CD14-positive monocyte (primary cell): ENCODE measurements at regions not wholly inside any gene's neighbourhood (a gene's known extent, or its start where the extent isn't known, plus 50 kb on each side); places are given as distances from the start of the nearest gene placed in this dataset.

ENCODE experiments used
- DNase-seq, 3 donors: peaks; one replicate each; pipeline ENCODE4 v3.0.0-alpha.2; 2011 to 2022
- H2AFZ ChIP-seq: 2 replicates; pipeline ENCODE4 v1.6.0; 2012; ENCODE audit warnings: mild to moderate bottlenecking, low read depth, low read length, inconsistent platforms; ENCODE audit not compliant: insufficient read depth, poor library complexity, severe bottlenecking
- H3K27ac ChIP-seq, 2 donors: 1 replicate in 1 of 2; 2 replicates in 1 of 2; pipeline ENCODE4 v1.5.1; 2012 to 2013; ENCODE audit warnings: low read length in 2 of 2, control low read depth in 1 of 2, inconsistent platforms in 1 of 2, low read depth in 1 of 2, mild to moderate bottlenecking in 1 of 2
- H3K27me3 ChIP-seq, 2 donors: one replicate each; pipeline versions ENCODE4 v1.6.0 to v1.6.1; 2011 to 2013; ENCODE audit warnings: low read length in 2 of 2; ENCODE audit not compliant: control insufficient read depth in 2 of 2, insufficient read depth in 2 of 2
- H3K36me3 ChIP-seq, 2 donors: replicated peaks in 1 of 2; 1 replicate in 1 of 2; 2 replicates in 1 of 2; pipeline versions ENCODE4 v1.5.1 to v1.6.1; 2012 to 2013; ENCODE audit warnings: low read length in 2 of 2, control low read depth in 1 of 2, inconsistent platforms in 1 of 2, mild to moderate bottlenecking in 1 of 2; ENCODE audit not compliant: insufficient read depth in 2 of 2, control insufficient read depth in 1 of 2
- H3K4me1 ChIP-seq, 2 donors: 1 replicate in 1 of 2; 2 replicates in 1 of 2; pipeline versions ENCODE4 v1.5.1 to v1.6.1; 2012 to 2013; ENCODE audit warnings: low read length in 2 of 2, control low read depth in 1 of 2, inconsistent platforms in 1 of 2, mild to moderate bottlenecking in 1 of 2, moderate library complexity in 1 of 2; ENCODE audit not compliant: insufficient read depth in 2 of 2, control insufficient read depth in 1 of 2
- H3K4me2 ChIP-seq: replicated peaks from 2 replicates; pipeline ENCODE3; 2012; ENCODE audit warnings: low read length, moderate library complexity, mild to moderate bottlenecking; ENCODE audit not compliant: poor library complexity, severe bottlenecking; ENCODE audit errors: extremely low read depth
- H3K4me3 ChIP-seq, 3 experiments: fragments of 200-600 bp in 1 of 3; sonication (generic) in 1 of 3; replicated peaks in 1 of 3; 1 replicate in 2 of 3; 2 replicates in 1 of 3; pipeline ENCODE4 v1.5.1; 2011 to 2013; ENCODE audit warnings: low read length in 3 of 3, mild to moderate bottlenecking in 3 of 3, control low read depth in 2 of 3, low read depth in 2 of 3, inconsistent platforms in 1 of 3, moderate library complexity in 1 of 3
- H3K79me2 ChIP-seq: 2 replicates; pipeline ENCODE4 v1.6.0; 2012; ENCODE audit warnings: mild to moderate bottlenecking, control low read depth, inconsistent platforms, low read length, moderate library complexity; ENCODE audit not compliant: insufficient read depth
- H3K9ac ChIP-seq: 2 replicates; pipeline ENCODE4 v1.6.0; 2017; ENCODE audit warnings: low read length, mild to moderate bottlenecking; ENCODE audit not compliant: insufficient read depth, poor library complexity, severe bottlenecking
- H3K9me3 ChIP-seq, 2 donors: replicated peaks in 1 of 2; 1 replicate in 1 of 2; 2 replicates in 1 of 2; pipeline versions ENCODE4 v1.5.1 to v1.6.1; 2012 to 2013; ENCODE audit warnings: low read length in 2 of 2, control low read depth in 1 of 2; ENCODE audit not compliant: control insufficient read depth in 1 of 2, insufficient read depth in 1 of 2
- H4K20me1 ChIP-seq: 2 replicates; pipeline ENCODE4 v1.6.0; 2012; ENCODE audit warnings: mild to moderate bottlenecking, low read length, control low read depth, moderate library complexity; ENCODE audit not compliant: insufficient read depth
- H3K27ac Mint-ChIP-seq, 7 donors: one replicate each; pipeline ENCODE4 v1.8.0; 2020; ENCODE audit warnings: mild to moderate bottlenecking in 7 of 7, mixed read lengths in 7 of 7, moderate library complexity in 6 of 7, inconsistent platforms in 2 of 7
- H3K27me3 Mint-ChIP-seq, 3 donors: one replicate each; pipeline ENCODE4 v1.8.0; 2021 to 2022; ENCODE audit warnings: low read depth in 3 of 3, mild to moderate bottlenecking in 3 of 3, mixed read lengths in 3 of 3, moderate library complexity in 3 of 3, inconsistent platforms in 1 of 3
- H3K36me3 Mint-ChIP-seq, 2 donors: one replicate each; pipeline ENCODE4 v1.8.0; 2020; ENCODE audit warnings: mixed read lengths in 2 of 2, inconsistent platforms in 1 of 2, mild to moderate bottlenecking in 1 of 2
- H3K4me1 Mint-ChIP-seq: one replicate; pipeline ENCODE4 v1.8.0; 2020; ENCODE audit warnings: mild to moderate bottlenecking, mixed read lengths
- H3K4me3 Mint-ChIP-seq, 2 donors: one replicate each; pipeline ENCODE4 v1.8.0; 2020; ENCODE audit warnings: mild to moderate bottlenecking in 2 of 2, mixed read lengths in 2 of 2, moderate library complexity in 1 of 2
- H3K9me3 Mint-ChIP-seq, 7 donors: one replicate each; pipeline ENCODE4 v1.8.0; 2020 to 2022; ENCODE audit warnings: mixed read lengths in 7 of 7, mild to moderate bottlenecking in 6 of 7, moderate library complexity in 6 of 7, inconsistent platforms in 2 of 7
- WGBS: methylation state at CpG from one replicate; pipeline ENCODE4 v1.1.5; 2013; ENCODE audit warnings: missing lambda C conversion rate; ENCODE audit not compliant: insufficient coverage; 5-methylcytosine and 5-hydroxymethylcytosine counted together
- intact Hi-C, 2 donors: fragments of 100-400 bp; cut with micrococcal nuclease; formaldehyde crosslinking; loops; one replicate each; pipeline versions ENCODE4 v1.15.0 to v1.15.1; 2023
- TF ChIP-seq, protein P1 (sequence below): fragments of 200-600 bp; IDR thresholded peaks from one replicate; pipeline ENCODE4 v1.8.0; 2022; ENCODE audit warnings: antibody characterized with exemption, mild to moderate bottlenecking

DNA sequence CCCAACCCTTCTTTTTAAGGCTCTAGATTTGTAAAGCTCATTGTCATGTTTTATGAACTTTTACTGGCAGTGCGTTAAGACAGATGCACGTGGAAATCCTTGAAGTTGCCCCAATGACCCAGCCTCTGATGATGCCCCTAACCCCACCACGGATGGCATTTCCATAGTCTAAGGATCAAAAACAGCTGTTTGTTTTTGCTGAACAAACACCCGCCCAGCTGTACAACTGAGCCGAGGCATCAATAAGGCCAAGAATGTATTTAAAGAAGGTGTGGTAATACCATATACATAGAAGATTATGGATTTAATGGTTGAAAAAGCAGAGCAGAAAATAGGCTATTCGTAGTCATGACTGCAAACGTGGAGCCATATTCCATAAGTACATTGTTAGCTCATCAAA, 83.7 kb downstream of the SALL1 start:
- Mint-ChIP-seq H3K9me3 (peaks cover 0 to 5% (median 0%) of the 10 kb centered on the region in 7 donors), H3K4me3 (no peak overlapping the region), H3K4me1 (no peaks in the 10 kb centered on the region), H3K36me3 (no peaks in the 10 kb centered on the region), H3K27me3 (peaks cover 0 to 7% (median 0%) of the 10 kb centered on the region in 3 donors), H3K27ac (no peak overlapping the region)
- Histone ChIP-seq H3K27me3 (no peaks in the 10 kb centered on the region), H3K27ac (no peak overlapping the region), H4K20me1 (no peaks in the 10 kb centered on the region), H3K4me3 (no peak overlapping the region), H3K4me2 (no peak overlapping the region), H2AFZ (no peak overlapping the region), H3K36me3 (no peaks in the 10 kb centered on the region), H3K9ac (no peak overlapping the region), H3K79me2 (no peaks in the 10 kb centered on the region), H3K4me1 (no peaks in the 10 kb centered on the region), H3K9me3 (no peaks in the 10 kb centered on the region)
- DNase-seq = no peak
- TF ChIP-seq, protein P1, sequence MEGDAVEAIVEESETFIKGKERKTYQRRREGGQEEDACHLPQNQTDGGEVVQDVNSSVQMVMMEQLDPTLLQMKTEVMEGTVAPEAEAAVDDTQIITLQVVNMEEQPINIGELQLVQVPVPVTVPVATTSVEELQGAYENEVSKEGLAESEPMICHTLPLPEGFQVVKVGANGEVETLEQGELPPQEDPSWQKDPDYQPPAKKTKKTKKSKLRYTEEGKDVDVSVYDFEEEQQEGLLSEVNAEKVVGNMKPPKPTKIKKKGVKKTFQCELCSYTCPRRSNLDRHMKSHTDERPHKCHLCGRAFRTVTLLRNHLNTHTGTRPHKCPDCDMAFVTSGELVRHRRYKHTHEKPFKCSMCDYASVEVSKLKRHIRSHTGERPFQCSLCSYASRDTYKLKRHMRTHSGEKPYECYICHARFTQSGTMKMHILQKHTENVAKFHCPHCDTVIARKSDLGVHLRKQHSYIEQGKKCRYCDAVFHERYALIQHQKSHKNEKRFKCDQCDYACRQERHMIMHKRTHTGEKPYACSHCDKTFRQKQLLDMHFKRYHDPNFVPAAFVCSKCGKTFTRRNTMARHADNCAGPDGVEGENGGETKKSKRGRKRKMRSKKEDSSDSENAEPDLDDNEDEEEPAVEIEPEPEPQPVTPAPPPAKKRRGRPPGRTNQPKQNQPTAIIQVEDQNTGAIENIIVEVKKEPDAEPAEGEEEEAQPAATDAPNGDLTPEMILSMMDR = no peak
- 72% methylated on average over 3 of the region's 7 CpGs for WGBS
- intact Hi-C loops = no loop called here

- H3K27ac ChIP-seq = no peak overlapping the region
- H3K4me3 ChIP-seq = no peak overlapping the region
- H3K4me1 Mint-ChIP-seq = no peaks in the 10 kb centered on the region
- no peaks in the 10 kb centered on the region for H3K79me2 ChIP-seq
- WGBS = 100% methylated on average over 1 of the region's 5 CpGs
- no peaks in the 10 kb centered on the region for H3K36me3 Mint-ChIP-seq
- peaks cover 0 to 1% (median 0%) of the 10 kb centered on the region in 7 donors for H3K9me3 Mint-ChIP-seq
- H3K9me3 ChIP-seq = no peaks in the 10 kb centered on the region
- H2AFZ ChIP-seq = no peak overlapping the region
- no peak overlapping the region for H3K27ac Mint-ChIP-seq
- no peak overlapping the region for H3K9ac ChIP-seq
- no peaks in the 10 kb centered on the region for H3K27me3 ChIP-seq
- H3K4me3 Mint-ChIP-seq = no peak overlapping the region
- TF ChIP-seq, protein P1 = no peak
- intact Hi-C loops = no loop called here
- no peaks in the 10 kb centered on the region for H4K20me1 ChIP-seq
- H3K4me2 ChIP-seq = no peak overlapping the region
- peaks cover 7 to 12% (median 11%) of the 10 kb centered on the region in 3 donors for H3K27me3 Mint-ChIP-seq
- DNase-seq = no peak
- no peaks in the 10 kb centered on the region for H3K36me3 ChIP-seq
- H3K4me1 ChIP-seq = no peaks in the 10 kb centered on the region
These were observed 89.0 kb downstream of the SALL1 start for GRCh38 chr16:51062039-51062438.
